ENCODE measurements at regions not wholly inside any gene's neighbourhood (a gene's known extent, or its start where the extent isn't known, plus 50 kb on each side); places are given as distances from the start of the nearest gene placed in this dataset.

DNA sequence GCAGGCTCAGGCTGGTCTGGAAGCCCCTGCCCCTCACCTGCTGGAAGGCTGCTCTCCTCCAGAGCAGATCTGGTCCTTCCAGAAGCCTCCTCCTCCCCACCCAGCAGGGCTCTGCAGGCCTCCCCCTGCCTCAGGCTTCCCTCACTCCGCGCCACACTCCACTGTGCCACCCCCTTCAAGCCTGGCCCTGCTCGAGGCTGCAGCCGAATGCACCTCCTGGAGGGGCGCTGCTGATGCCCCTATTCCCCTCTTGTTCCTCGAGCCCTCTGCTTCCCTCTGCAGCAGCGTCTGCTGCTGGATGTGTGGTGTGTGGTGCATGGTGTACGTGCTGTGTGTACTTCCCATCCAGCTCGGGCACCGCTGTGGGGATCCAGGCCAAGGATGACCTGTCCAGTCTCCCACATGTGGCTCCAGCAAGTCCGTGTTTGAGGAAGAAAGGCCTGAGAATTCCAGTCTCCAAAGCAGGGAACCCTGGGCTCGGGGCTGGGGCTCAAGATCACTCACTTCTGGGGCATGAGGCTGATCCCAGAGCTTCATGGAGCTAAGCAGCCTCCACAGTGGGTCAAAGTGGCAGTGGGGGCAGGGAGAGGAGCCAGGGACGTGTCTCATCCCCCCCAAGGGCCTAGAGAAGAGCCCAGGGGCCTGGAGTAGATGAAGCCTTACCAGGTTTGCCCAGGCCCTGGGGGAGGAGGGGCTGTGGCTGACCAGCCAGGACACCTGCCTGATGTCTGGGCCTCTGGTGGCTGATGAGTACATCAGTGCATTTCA is 136.0 kb upstream of the C14orf180 start:
- peaks cover 7% of the 10 kb centered on the region for H3K36me3 Mint-ChIP-seq (ENCODE audit: low read depth)
- H3K27ac Mint-ChIP-seq (ENCODE audit: unreplicated experiment), result no peak overlapping the region
- H3K9me3 Mint-ChIP-seq (ENCODE audit: low read depth), result peaks cover 20% of the 10 kb centered on the region
- TF ChIP-seq, protein P1, sequence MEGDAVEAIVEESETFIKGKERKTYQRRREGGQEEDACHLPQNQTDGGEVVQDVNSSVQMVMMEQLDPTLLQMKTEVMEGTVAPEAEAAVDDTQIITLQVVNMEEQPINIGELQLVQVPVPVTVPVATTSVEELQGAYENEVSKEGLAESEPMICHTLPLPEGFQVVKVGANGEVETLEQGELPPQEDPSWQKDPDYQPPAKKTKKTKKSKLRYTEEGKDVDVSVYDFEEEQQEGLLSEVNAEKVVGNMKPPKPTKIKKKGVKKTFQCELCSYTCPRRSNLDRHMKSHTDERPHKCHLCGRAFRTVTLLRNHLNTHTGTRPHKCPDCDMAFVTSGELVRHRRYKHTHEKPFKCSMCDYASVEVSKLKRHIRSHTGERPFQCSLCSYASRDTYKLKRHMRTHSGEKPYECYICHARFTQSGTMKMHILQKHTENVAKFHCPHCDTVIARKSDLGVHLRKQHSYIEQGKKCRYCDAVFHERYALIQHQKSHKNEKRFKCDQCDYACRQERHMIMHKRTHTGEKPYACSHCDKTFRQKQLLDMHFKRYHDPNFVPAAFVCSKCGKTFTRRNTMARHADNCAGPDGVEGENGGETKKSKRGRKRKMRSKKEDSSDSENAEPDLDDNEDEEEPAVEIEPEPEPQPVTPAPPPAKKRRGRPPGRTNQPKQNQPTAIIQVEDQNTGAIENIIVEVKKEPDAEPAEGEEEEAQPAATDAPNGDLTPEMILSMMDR (IDR thresholded peaks at IDR 0.05), result no peak
- no peaks in the 10 kb centered on the region for H3K4me1 Mint-ChIP-seq (ENCODE audit: low read depth)
- H3K27me3 Mint-ChIP-seq (ENCODE audit: low read depth), result peaks cover 18% of the 10 kb centered on the region
- no peak overlapping the region for H3K4me3 Mint-ChIP-seq (ENCODE audit: unreplicated experiment)
- DNase-seq (ENCODE audit: low spot score), result no peak

DNA sequence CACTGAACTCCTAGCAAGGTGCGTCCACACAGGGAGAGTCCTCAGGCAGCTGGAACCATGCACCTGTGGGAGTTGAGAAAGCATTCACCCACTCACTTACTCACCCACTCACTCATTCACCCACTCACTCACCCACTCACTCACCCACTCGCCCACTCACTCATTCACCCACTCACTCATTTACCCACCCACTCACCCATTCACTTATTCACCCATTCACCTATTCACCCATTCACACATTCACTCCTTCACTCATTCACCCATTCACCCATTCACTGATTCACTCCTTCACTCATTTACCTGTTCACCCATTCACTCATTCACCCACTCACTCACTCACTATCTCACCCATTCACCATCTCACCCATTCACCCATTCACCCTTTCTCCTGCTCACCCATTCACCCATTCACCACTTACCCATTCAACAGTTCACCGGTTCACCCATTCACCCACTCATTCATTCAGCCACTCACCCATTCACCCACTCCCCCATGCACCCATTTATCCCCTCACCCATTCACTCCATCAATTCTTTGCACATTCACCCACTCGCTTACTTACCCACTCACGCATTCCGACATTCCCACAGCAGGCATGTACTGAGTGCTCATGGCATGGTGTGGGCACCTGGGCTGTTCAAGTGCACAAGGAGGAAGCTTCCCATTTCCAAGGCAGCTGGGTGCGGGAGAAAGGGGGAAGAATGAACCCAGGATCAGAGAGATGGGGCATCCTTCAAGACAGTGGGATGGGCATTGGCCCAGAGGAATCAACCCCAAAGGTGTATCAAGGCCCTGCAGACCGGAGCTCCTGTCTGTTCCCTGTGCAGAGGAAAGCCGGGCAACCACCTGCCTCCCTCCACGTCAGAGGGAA is 135.2 kb upstream of the C14orf180 start:
- H3K9me3 Mint-ChIP-seq (ENCODE audit: low read depth), result peaks cover 23% of the 10 kb centered on the region
- H3K27ac Mint-ChIP-seq (ENCODE audit: unreplicated experiment), result no peak overlapping the region
- DNase-seq (ENCODE audit: low spot score), result no peak
- H3K36me3 Mint-ChIP-seq (ENCODE audit: low read depth), result peaks cover 5% of the 10 kb centered on the region
- H3K4me1 Mint-ChIP-seq (ENCODE audit: low read depth), result no peaks in the 10 kb centered on the region
- peaks cover 22% of the 10 kb centered on the region for H3K27me3 Mint-ChIP-seq (ENCODE audit: low read depth)
- TF ChIP-seq, protein P1 (IDR thresholded peaks at IDR 0.05), result no peak
- no peak overlapping the region for H3K4me3 Mint-ChIP-seq (ENCODE audit: unreplicated experiment)

DNA sequence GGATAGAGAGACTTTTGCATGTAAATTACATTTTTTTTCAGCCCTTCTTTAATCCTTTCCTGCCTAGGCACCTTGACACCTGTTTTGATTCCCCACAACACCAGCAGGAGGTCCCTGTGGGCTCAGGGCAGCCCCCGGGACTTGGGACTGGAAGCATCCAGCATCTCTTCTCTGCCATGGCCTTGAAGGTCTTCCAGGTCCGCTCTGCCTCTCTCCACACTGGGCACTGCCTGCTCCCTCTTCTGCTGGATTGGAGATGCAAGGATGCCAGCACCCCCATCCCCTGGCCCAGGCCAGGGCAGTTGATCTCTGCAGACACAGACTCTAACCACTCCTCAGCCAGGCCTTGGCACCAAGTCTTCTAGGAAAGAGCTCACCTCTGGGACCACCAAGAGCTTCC is 134.5 kb upstream of the C14orf180 start:
- Mint-ChIP-seq H3K4me3 (ENCODE audit: unreplicated experiment) (no peak overlapping the region), H3K9me3 (ENCODE audit: low read depth) (peaks cover 20% of the 10 kb centered on the region), H3K27ac (ENCODE audit: unreplicated experiment) (no peak overlapping the region), H3K27me3 (ENCODE audit: low read depth) (peaks cover 20% of the 10 kb centered on the region), H3K36me3 (ENCODE audit: low read depth) (peaks cover 2% of the 10 kb centered on the region), H3K4me1 (ENCODE audit: low read depth) (no peaks in the 10 kb centered on the region)
- DNase-seq (ENCODE audit: low spot score), result no peak
- TF ChIP-seq, protein P1 (IDR thresholded peaks at IDR 0.05), result no peak

DNA sequence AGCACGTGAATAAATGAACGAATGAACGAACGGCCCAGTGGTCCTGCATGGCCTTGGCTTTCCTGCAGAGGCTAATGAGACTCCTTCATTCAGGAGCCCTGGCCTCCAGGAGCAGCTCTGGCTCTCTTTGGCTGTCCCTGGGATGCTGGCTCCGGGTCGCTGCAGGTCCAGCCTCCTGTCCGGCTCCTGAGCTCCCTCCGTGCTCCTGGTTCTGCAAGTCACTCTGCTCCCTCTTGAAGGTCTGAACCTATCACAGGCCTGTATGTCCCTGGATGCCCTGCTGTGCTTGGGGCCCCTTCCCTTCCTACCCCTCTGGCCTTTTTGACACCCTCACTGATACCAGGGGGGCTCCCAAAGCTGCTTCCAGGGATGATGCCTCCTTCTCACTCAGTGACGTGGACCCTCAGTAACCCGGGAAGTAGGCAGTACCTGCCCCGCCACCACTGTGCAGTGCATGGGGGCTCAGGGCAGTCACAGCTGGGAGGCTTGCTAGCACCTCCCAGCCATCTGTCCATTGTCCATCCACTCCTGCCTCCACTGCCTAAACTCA is 133.7 kb upstream of the C14orf180 start:
- H3K4me1 Mint-ChIP-seq (ENCODE audit: low read depth), result no peaks in the 10 kb centered on the region
- peaks cover 2% of the 10 kb centered on the region for H3K36me3 Mint-ChIP-seq (ENCODE audit: low read depth)
- no peak overlapping the region for H3K4me3 Mint-ChIP-seq (ENCODE audit: unreplicated experiment)
- H3K9me3 Mint-ChIP-seq (ENCODE audit: low read depth), result peaks cover 23% of the 10 kb centered on the region
- TF ChIP-seq, protein P1 (IDR thresholded peaks at IDR 0.05), result no peak
- H3K27ac Mint-ChIP-seq (ENCODE audit: unreplicated experiment), result no peak overlapping the region
- H3K27me3 Mint-ChIP-seq (ENCODE audit: low read depth), result peaks cover 20% of the 10 kb centered on the region
- no peak for DNase-seq (ENCODE audit: low spot score)

DNA sequence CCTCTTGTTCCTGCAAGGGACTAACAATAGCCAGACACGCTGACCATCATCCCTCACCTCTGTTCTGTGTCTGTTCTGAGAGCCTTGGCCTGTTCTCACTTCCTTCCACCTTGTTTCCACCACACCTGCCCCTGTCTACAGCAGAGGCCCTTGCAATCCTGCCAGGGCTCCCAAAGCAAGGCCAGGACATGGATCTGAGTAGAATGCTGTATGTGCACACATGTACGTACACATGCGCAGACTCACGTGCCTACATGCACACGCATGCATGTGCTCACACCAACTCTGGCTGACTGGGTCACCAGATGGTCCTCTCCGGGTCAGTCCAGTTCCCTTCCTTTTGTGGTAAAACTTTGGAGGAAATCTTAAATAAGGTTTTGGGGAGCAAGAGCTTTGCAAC is 133.0 kb upstream of the C14orf180 start:
- H3K4me1 Mint-ChIP-seq (ENCODE audit: low read depth), result no peaks in the 10 kb centered on the region
- peaks cover 20% of the 10 kb centered on the region for H3K27me3 Mint-ChIP-seq (ENCODE audit: low read depth)
- TF ChIP-seq, protein P1 (IDR thresholded peaks at IDR 0.05), result no peak
- peaks cover 23% of the 10 kb centered on the region for H3K9me3 Mint-ChIP-seq (ENCODE audit: low read depth)
- no peak overlapping the region for H3K4me3 Mint-ChIP-seq (ENCODE audit: unreplicated experiment)
- H3K27ac Mint-ChIP-seq (ENCODE audit: unreplicated experiment), result no peak overlapping the region
- no peak for DNase-seq (ENCODE audit: low spot score)
- peaks cover 2% of the 10 kb centered on the region for H3K36me3 Mint-ChIP-seq (ENCODE audit: low read depth)

All from chondrocyte (in vitro differentiated cells).